HG03108 (cell line): ENCODE measurements at regions not wholly inside any gene's neighbourhood (a gene's known extent, or its start where the extent isn't known, plus 50 kb on each side); places are given as distances from the start of the nearest gene placed in this dataset.

Source experiments
- ATAC-seq: cut with Tn5 transposase; IDR thresholded peaks from one replicate; pipeline ENCODE4 v1.9.1; 2021; ENCODE audit warnings: moderate library complexity; ENCODE audit not compliant: unreplicated experiment

GRCh38 chr1:239436286-239436685, 49.9 kb downstream of the CHRM3 start:
- no peak for ATAC-seq

DNA sequence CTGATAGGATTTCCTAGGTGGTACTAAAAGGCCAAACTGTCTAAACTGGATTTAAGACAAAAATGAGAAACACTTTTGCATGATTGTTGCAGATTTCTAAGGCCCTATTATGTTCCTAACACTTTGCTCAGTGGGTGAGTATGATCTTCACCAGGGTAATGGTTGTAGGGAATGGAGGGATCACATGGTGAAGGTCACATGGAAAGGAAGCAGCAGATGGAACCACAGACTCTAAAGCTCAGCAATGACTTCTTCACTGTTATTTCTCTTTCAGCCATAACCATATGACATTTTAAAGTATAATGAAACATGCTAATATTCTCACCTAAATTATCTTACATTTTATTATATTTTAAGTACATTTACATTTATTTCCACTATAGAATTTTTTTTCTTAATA, 51.5 kb downstream of the CHRM3 start:
- ATAC-seq, result no peak

- no peak for ATAC-seq
These were observed 52.5 kb downstream of the CHRM3 start for GRCh38 chr1:239438891-239439290.

DNA sequence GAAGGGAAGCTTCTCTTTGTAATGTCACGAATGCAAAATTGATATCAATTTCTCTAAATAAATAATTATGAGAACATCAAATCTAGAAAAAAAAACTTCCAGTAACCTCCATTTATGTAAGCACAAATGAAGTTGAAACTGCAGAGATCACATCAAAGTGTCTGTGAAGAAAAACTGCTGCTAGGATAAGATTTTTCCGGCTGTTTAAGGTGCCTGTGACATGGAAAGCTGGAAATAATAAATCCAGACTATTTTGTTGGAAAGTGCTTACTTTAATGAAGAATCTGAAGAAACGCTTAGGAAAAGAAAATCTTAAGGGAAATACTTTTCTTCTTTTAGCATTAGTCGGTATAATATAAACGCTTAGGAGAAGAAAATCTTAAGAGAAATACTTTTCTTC, 57.0 kb downstream of the CHRM3 start:
- no peak for ATAC-seq

DNA sequence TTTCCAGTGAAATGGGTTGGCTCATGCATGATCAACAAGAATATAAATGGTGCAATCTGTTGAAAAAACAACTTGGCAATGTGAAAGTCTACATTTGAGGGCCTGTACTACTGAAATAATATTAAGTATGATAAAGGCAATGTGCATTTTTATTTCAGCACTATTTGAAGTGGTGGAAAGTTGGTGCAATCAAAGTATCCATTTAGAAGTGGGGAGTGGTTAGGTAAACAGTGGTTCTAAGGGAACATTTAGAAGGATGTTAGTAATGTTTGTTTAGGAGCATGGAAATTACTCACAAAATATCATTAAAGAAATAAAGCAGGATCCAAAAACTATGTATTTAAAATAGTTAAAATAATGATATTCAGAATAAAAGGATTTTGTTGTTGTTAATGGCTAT, 60.2 kb downstream of the CHRM3 start:
- no peak for ATAC-seq

GRCh38 chr1:239448911-239449310, 62.5 kb downstream of the CHRM3 start:
- ATAC-seq, result no peak

- no peak for ATAC-seq
These were observed 69.4 kb downstream of the CHRM3 start for GRCh38 chr1:239455743-239456142.

- no peak for ATAC-seq
These were observed 70.4 kb downstream of the CHRM3 start for GRCh38 chr1:239456788-239457187.

DNA sequence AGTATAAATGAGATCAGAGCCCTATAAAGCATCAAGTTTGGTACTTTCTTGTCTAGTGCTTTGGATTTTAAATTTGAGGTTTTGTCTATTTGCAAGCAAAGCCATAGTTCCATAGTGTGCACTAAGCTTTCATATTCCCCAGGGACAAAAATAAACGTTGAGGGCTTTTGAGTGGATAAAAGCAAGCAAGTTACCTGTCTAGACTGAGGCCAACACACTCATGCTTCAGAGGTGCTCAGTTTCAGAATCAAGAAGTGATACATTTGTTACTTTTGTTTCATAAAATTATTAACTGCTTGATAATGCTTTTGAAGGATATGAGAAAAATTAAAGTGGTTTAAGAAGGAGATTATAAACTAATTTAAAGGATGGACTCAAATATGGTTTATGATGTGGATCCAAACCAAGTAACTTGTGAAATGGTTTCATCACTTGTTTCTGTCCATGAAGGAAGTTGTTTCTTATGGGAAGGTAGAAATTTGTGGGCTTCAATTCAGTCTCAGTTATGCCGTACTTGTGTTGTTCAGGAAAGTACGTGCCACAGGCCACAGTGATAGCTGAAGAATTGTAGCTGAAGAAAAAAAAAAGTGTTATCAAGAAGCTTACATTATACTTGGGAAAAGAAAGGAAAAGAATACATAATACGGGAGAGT, 71.2 kb downstream of the CHRM3 start:
- peak; percentile 64 for ATAC-seq

DNA sequence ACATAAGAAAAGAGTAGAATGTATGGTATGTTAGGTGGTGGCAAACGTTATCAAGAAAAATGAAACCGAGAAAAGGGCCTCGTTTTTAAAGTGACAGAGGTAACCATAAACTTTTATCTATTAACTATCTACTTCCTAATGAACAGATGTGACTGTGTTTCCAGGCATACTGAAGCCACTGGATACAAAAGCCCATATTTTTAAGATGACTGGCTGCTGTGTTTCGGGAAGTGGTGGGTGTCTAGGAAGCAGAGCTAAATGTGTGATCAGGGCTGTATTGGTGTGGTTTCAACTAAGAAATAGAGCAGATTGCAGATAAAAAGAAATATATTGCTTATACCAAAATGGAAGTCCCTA, 71.8 kb downstream of the CHRM3 start:
- ATAC-seq, result peak; percentile 59

GRCh38 chr1:239467730-239468129, 81.4 kb downstream of the CHRM3 start:
- no peak for ATAC-seq

DNA sequence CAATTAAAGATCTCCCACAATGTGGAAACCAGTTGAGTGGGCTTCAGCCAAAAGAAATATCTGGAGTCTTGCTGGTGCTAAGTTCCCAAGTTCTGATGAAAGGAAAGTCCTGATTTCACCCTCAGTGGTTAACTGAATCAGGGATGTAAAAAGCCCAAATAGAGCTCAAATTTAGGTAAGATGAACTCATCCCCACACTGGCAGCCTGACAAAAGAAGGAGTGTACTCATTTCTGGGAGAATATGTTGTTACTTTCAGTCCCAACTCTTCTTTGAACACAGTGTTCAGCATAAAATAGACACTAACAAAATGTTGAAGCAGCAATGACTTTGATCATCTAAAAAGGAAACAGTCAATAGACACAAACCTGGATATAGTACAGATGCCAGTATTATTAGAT, 91.7 kb downstream of the CHRM3 start:
- ATAC-seq, result no peak

DNA sequence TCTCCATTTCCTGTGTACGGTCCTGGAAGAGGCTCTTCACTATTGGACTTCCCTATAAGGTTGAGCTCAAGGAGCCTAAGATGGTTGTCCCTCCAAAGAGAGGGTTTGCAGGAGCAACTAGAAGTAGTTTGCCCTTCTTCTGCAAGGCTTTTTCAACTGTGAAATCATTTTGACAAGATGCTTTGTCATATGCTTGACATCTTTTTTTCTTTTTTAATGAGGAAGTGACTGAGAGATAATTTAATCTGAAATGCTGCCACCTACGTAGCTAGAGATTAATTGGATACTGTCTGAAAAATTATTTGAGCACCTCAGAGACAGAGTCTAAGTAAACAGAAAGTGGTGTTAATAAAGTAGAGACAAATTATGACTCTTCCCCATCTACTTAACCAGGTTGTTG, 97.0 kb downstream of the CHRM3 start:
- ATAC-seq, result no peak

- no peak for ATAC-seq
These were observed 107.5 kb downstream of the CHRM3 start for GRCh38 chr1:239493811-239494414.

DNA sequence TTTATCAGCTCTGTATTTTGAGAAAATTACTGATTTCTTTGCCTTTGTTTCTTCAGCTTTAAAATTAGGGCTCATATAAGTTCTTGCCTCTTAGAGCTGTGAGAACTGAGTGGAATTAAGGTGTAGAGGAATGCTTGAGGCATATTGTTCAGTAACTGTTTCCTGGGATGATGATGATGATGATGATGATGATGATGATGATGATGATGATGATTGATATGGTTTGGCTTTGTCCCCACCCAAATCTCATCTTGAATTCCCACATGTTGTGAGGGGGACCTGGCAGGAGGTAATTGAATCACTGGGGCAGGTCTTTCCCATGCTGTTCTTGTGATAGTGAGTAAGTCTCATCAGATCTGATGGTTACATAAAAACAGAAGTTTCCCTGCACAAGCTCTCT, 118.7 kb downstream of the CHRM3 start:
- no peak for ATAC-seq

DNA sequence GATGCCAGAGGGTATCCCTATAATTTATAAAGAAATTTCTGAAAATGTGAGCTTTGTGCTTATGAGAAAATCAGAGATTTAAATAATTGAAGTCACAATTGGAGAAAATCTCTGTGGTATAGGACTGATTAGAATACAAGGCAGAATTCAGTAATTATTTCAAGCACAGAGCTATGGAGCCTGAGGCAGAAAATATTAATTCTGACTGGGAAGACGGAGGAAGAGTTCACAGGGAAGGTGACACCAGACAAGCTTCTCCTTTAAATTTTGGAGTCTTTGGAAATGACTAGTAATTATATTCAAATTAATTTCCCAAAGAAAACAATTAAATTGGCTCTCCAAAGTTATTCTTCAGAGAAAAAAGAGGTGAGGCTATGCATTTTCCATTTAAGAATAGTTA, 121.5 kb downstream of the CHRM3 start:
- ATAC-seq, result no peak

- ATAC-seq, result no peak
These were observed 125.5 kb downstream of the CHRM3 start for GRCh38 chr1:239511875-239512274.

DNA sequence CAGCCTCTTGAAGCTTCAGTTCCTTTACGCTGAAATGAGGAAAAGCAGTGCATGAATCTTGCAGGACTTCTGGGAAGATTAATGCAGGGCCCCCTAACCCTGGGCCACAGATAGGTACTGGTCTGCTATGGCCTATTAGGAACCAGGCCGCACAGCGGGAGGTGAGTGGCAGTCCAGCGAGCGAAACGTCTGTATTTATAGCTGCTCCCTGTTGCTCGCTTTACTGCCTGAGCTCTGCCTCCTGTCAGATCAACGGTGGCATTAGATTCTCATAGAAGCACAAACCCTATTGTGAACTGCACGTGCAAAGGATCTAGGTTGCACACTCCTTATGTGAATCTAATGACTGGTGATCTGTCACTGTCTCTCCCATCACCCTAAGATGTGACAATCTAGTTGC, 130.2 kb downstream of the CHRM3 start:
- ATAC-seq, result no peak

GRCh38 chr1:239526391-239526790, 140.0 kb downstream of the CHRM3 start:
- no peak for ATAC-seq

GRCh38 chr1:239527051-239527693, 140.8 kb downstream of the CHRM3 start:
- ATAC-seq, result no peak

DNA sequence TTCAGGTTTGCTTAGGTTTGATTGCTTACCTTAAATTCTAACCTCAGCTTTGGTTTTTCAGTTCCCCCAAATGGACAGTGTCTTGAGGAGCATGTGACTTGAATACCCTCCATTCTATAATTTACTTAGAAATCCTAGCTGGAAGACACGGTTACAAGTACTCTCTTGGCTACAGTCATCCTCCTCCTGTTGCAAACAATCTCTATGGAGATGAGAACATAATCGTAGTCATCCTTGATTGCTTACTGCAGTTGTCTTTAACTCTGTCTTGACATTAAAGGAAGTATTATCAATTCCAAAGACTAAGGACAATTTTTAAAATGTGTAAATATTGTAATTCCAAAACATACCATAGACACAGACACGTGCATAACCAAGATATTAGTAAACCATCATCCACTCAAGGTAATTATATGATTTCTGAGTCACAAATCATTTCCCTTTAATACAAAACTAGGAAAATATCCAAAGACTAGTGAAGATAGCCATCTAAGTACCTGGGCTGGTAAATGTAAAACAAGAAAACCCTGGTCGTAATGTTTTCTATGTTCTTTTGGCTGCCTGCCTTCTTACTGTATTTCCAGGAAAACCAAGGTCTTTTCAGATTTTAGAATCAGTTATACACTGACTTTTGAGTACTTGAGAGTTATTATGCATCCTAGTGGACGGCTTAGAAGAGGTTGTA, 149.9 kb downstream of the CHRM3 start:
- ATAC-seq, result no peak

- no peak for ATAC-seq
These were observed 151.4 kb downstream of the CHRM3 start for GRCh38 chr1:239537795-239538194.
